ENCODE measurements at regions not wholly inside any gene's neighbourhood (a gene's known extent, or its start where the extent isn't known, plus 50 kb on each side); places are given as distances from the start of the nearest gene placed in this dataset.

GRCh38 chr16:8326232-8326631 lies 264.1 kb downstream of the TMEM114 start:
- Histone ChIP-seq H3F3A (ENCODE audit: insufficient read depth) (no peaks in the 10 kb centered on the region), H3K36me3 (ENCODE audit: low read length) (no peaks in the 10 kb centered on the region), H3K27ac (ENCODE audit: low read depth, low read length) (no peak overlapping the region), H3K4me3 (ENCODE audit: insufficient read depth, low read length, poor library complexity, severe bottlenecking) (no peak overlapping the region), H3K9me3 (ENCODE audit: insufficient read depth, low read length) (no peaks in the 10 kb centered on the region), H3K9ac (ENCODE audit: low read length) (no peak overlapping the region), H4K20me1 (ENCODE audit: low read depth, low read length) (no peaks in the 10 kb centered on the region), H3K9me2 (replicated peaks; ENCODE audit: insufficient read depth, low read length) (no peaks in the 10 kb centered on the region), H3K4me2 (ENCODE audit: low read depth, low read length, poor library complexity, severe bottlenecking) (no peak overlapping the region), H3K79me2 (ENCODE audit: insufficient read depth, low read length) (no peaks in the 10 kb centered on the region), H2AFZ (ENCODE audit: low read depth, low read length, severe bottlenecking) (no peak overlapping the region), H3K27me3 (ENCODE audit: low read length) (no peaks in the 10 kb centered on the region)
- TF ChIP-seq CTCF (IDR thresholded peaks at IDR 0.05; ENCODE audit: insufficient read depth, low read length, poor library complexity, severe bottlenecking) = no peak
- no peak for TF ChIP-seq EZH2phosphoT487 (conservative IDR thresholded peaks at IDR 0.05; ENCODE audit: low read length)

GRCh38 chr16:8323153-8323552 lies 267.2 kb downstream of the TMEM114 start:
- H3K36me3 ChIP-seq (ENCODE audit: low read length) = no peaks in the 10 kb centered on the region
- H3K27ac ChIP-seq (ENCODE audit: low read depth, low read length) = no peak overlapping the region
- no peaks in the 10 kb centered on the region for H3F3A ChIP-seq (ENCODE audit: insufficient read depth)
- H3K4me3 ChIP-seq (ENCODE audit: insufficient read depth, low read length, poor library complexity, severe bottlenecking) = no peak overlapping the region
- no peaks in the 10 kb centered on the region for H3K9me2 ChIP-seq (replicated peaks; ENCODE audit: insufficient read depth, low read length)
- H3K4me2 ChIP-seq (ENCODE audit: low read depth, low read length, poor library complexity, severe bottlenecking) = no peak overlapping the region
- H3K27me3 ChIP-seq (ENCODE audit: low read length) = no peaks in the 10 kb centered on the region
- H3K9me3 ChIP-seq (ENCODE audit: insufficient read depth, low read length) = no peaks in the 10 kb centered on the region
- no peaks in the 10 kb centered on the region for H4K20me1 ChIP-seq (ENCODE audit: low read depth, low read length)
- no peak overlapping the region for H2AFZ ChIP-seq (ENCODE audit: low read depth, low read length, severe bottlenecking)
- H3K9ac ChIP-seq (ENCODE audit: low read length) = no peak overlapping the region
- no peaks in the 10 kb centered on the region for H3K79me2 ChIP-seq (ENCODE audit: insufficient read depth, low read length)
- TF ChIP-seq EZH2phosphoT487 (conservative IDR thresholded peaks at IDR 0.05; ENCODE audit: low read length) (no peak), CTCF (IDR thresholded peaks at IDR 0.05; ENCODE audit: insufficient read depth, low read length, poor library complexity, severe bottlenecking) (no peak)

GRCh38 chr16:8320131-8320530 lies 270.2 kb downstream of the TMEM114 start:
- TF ChIP-seq EZH2phosphoT487 (conservative IDR thresholded peaks at IDR 0.05; ENCODE audit: low read length) (no peak), CTCF (IDR thresholded peaks at IDR 0.05; ENCODE audit: insufficient read depth, low read length, poor library complexity, severe bottlenecking) (no peak)
- Histone ChIP-seq H2AFZ (ENCODE audit: low read depth, low read length, severe bottlenecking) (no peak overlapping the region), H3K9me3 (ENCODE audit: insufficient read depth, low read length) (no peaks in the 10 kb centered on the region), H3K36me3 (ENCODE audit: low read length) (no peaks in the 10 kb centered on the region), H3F3A (ENCODE audit: insufficient read depth) (no peaks in the 10 kb centered on the region), H3K79me2 (ENCODE audit: insufficient read depth, low read length) (no peaks in the 10 kb centered on the region), H3K27me3 (ENCODE audit: low read length) (no peaks in the 10 kb centered on the region), H3K9ac (ENCODE audit: low read length) (no peak overlapping the region), H3K4me3 (ENCODE audit: insufficient read depth, low read length, poor library complexity, severe bottlenecking) (no peak overlapping the region), H4K20me1 (ENCODE audit: low read depth, low read length) (no peaks in the 10 kb centered on the region), H3K4me2 (ENCODE audit: low read depth, low read length, poor library complexity, severe bottlenecking) (no peak overlapping the region), H3K9me2 (replicated peaks; ENCODE audit: insufficient read depth, low read length) (no peaks in the 10 kb centered on the region), H3K27ac (ENCODE audit: low read depth, low read length) (no peak overlapping the region)
